ENCODE measurements at regions not wholly inside any gene's neighbourhood (a gene's known extent, or its start where the extent isn't known, plus 50 kb on each side); places are given as distances from the start of the nearest gene placed in this dataset.

DNA sequence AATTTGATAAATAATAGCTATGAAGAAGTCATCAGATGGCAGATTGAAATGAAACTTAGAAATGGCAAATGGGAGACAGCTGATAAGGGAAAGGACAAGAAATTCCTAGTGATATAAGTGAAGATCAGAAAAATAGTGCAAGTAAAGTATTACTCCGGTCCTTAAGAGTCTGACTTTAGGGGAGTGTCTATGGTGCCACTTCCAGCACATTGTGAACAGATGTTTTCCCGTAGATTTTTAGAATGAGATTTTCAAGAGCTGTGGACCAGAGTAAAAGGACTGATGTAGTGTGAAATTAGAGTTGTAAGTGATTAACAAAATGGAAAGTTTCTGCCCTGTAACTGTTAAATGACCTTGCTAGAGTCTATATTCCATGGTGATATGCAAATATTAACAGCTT, 974.8 kb upstream of the TENM4 start:
- TF ChIP-seq FOXK2 (IDR thresholded peaks at IDR 0.05): no peak
- TF ChIP-seq BHLHE40 (IDR thresholded peaks at IDR 0.05; ENCODE audit: borderline replicate concordance): no peak
- no peak for TF ChIP-seq SP1 (IDR thresholded peaks at IDR 0.05)
- no peak for TF ChIP-seq FOXA1 (IDR thresholded peaks at IDR 0.05)
- TF ChIP-seq TARDBP (IDR thresholded peaks at IDR 0.05): no peak
